MG63 (cell line): ENCODE measurements at regions not wholly inside any gene's neighbourhood (a gene's known extent, or its start where the extent isn't known, plus 50 kb on each side); places are given as distances from the start of the nearest gene placed in this dataset.
"Not testable (repeated sequence)": the region's sequence is repeated elsewhere in the genome, so short reads cannot be mapped to it uniquely, and the experiment has no call there.

ENCODE experiments used
- DNase-seq: peaks from one replicate; pipeline ENCODE4 v3.0.0-alpha.2; 2020
- H3K27me3 ChIP-seq: fragments of 250-450 bp; sonication (Bioruptor Pico); 2 replicates; pipeline ENCODE4 v1.5.1; 2020; ENCODE audit warnings: mild to moderate bottlenecking, moderate library complexity
- H3K36me3 ChIP-seq: fragments of 250-450 bp; sonication (Bioruptor Pico); 2 replicates; pipeline ENCODE4 v1.5.1; 2020; ENCODE audit warnings: mild to moderate bottlenecking, moderate library complexity
- H3K4me3 ChIP-seq: fragments of 250-450 bp; sonication (Bioruptor Pico); 2 replicates; pipeline ENCODE4 v1.5.1; 2020; ENCODE audit warnings: mild to moderate bottlenecking, moderate library complexity
- H3K9me3 ChIP-seq: fragments of 250-450 bp; sonication (Bioruptor Pico); 2 replicates; pipeline ENCODE4 v1.5.1; 2020; ENCODE audit warnings: mild to moderate bottlenecking, moderate library complexity

DNA sequence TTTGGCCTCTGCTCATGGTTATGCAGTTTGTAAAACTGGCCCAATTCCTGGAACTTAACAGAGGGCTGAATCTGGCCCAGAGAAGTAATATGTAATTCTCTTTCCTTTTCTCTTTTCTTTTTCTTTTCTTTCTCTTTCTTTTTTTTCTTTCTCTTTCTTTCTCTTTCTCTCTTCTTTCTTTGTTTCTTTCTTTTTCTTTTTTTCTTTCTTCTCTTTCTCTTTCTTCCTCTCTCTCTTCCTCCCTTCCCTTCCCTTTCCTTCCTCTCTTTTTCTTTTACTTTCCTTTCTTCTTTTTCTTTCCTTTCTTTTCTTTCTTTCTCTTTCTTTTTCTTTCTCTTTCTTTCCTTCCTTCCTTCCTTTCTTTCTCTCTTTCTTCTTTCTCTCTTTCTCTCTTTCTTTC lies 88.8 kb upstream of the SLITRK5 start:
- Histone ChIP-seq H3K9me3 (no peaks in the 10 kb centered on the region), H3K36me3 (no peaks in the 10 kb centered on the region), H3K4me3 (no peak overlapping the region), H3K27me3 (no peaks in the 10 kb centered on the region)
- DNase-seq = no peak

- no peaks in the 10 kb centered on the region for H3K36me3 ChIP-seq
- DNase-seq = no peak
- no peak overlapping the region for H3K4me3 ChIP-seq
- no peaks in the 10 kb centered on the region for H3K9me3 ChIP-seq
- no peaks in the 10 kb centered on the region for H3K27me3 ChIP-seq
Observed at GRCh38 chr13:87590518-87590917, 80.7 kb upstream of the SLITRK5 start.

DNA sequence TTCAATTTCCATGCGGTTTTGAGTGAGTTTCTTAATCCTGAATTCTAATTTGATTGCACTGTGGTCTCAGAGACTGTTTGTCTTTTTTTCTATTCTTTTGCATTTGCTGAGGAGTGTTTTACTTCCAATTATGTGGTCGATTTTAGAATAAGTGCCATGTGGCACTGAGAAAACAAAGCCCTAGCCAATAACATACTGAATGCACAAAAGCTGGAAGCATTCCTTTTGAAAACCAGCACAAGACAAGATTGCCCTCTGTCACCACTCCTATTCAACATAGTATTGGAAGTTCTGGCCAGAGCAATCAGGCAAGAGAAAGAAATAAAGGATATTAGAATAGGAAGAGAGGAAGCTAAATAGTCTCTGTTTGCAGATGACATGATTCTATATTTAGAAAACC lies 66.7 kb upstream of the SLITRK5 start:
- H3K9me3 ChIP-seq, H3K27me3 ChIP-seq, H3K4me3 ChIP-seq, H3K36me3 ChIP-seq, DNase-seq: not testable (repeated sequence)

GRCh38 chr13:87607266-87607665 lies 63.9 kb upstream of the SLITRK5 start:
- no peak overlapping the region for H3K4me3 ChIP-seq
- H3K27me3 ChIP-seq = no peaks in the 10 kb centered on the region
- no peaks in the 10 kb centered on the region for H3K9me3 ChIP-seq
- no peak for DNase-seq
- no peaks in the 10 kb centered on the region for H3K36me3 ChIP-seq

DNA sequence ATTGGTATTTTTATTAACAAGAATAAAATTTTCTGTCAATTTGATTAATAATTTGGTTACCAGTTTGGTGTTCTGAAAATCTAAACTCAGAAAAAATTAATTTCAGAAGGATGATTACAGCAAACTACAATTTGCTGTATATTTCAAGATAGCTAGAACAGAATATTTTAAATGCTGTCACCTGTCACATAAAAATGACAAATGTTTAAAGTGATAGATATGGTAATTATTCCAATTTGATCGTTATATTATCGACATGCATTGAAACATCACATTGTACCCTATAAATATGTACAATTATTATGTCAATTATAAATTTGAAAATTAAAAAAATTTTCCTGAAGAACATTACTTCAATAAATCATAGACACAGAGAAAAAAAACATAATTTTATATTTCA lies 56.9 kb upstream of the SLITRK5 start:
- Histone ChIP-seq H3K9me3 (no peaks in the 10 kb centered on the region), H3K27me3 (no peaks in the 10 kb centered on the region), H3K4me3 (no peak overlapping the region), H3K36me3 (no peaks in the 10 kb centered on the region)
- no peak for DNase-seq
